Occipital lobe (tissue), 1 donor: ENCODE measurements at regions not wholly inside any gene's neighbourhood (a gene's known extent, or its start where the extent isn't known, plus 50 kb on each side); places are given as distances from the start of the nearest gene placed in this dataset.

ENCODE experiments used
- DNase-seq: peaks from one replicate; lab custom pipeline; 2025; lab: John Stamatoyannopoulos, UW

DNA sequence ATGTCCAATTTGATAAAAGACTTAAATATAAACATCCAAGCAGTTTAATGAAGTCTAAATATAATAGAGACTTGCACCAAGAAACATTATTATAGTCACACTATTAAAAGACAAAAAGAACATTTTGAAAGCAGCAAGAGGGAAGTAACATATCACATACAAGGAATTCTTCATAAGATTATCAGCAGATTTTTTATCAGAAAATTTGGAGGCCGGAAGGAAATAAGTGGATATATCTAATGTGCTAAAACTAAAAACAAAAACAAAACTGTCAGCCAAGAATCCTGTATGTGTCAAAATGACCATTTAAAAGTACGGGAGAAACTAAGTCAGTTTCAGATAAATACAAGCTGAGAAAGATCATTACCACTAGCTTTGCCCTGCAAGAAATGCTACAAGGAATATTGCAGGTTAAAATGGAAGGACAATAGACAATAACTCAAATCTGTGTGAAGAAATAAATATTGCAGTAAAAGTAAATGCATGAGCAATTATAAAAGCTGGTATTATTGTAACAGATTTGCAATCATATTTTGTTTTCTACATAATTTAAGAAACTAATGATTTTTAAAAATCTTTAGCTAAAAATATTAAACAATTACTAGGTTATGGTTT, 1665.9 kb upstream of the PCDH20 start:
- no peak for DNase-seq

DNA sequence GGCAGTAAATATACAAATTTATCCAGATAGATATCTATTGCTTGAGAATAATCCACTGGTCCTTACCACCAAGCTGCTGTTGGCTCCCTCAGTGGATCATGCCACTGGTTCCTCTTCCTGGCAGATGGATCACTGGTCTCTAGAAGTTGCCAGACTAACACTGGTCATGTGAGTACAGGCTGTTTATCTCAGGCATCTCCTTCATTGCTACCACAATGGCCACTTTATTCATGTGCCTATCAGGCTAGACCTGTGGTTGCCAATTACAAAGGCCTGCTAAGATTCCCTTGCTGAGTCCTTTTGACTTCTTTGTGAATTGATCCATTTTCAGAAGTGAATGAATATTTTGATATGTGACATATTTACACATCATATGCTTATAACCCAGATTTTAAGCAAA, 1659.5 kb upstream of the PCDH20 start:
- DNase-seq, result no peak

- no peak for DNase-seq
These were observed 1634.6 kb upstream of the PCDH20 start for GRCh38 chr13:63050287-63050686.

- no peak for DNase-seq
These were observed 1633.0 kb upstream of the PCDH20 start for GRCh38 chr13:63048653-63049052.

DNA sequence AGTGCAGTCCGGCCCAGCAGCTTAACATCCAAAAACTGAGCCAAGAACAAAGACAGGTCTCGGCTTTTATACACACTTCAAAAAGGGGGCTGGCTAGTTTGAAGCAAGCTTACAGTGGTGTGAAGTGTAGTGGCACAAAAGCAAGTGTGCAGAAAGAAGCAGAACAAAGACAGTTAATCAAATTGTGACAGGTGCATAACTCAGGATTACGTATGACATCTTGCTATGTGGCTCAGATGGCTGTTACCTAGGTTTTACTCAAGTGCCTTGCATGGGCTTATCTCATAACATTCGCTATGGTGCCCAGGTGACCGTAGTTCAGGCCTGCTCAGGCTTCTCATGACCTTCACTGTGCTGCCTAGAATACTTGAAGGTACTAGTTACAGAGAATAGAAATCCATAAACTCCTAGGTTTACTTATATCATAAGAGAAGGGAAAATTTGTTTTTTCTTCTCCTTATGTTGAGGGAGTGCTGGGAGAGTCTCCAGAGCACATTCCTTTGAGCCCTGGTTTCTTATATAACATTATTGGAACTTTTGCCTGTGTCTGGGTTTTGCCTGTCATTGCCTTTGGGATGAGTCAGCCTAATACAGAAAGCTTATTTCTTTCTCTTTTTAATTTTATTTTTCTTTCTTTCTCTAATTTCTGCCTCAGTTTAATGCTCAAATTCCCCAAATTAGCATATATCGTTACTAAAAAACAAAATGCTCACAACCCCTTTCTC, 1629.1 kb upstream of the PCDH20 start:
- DNase-seq, result no peak

DNA sequence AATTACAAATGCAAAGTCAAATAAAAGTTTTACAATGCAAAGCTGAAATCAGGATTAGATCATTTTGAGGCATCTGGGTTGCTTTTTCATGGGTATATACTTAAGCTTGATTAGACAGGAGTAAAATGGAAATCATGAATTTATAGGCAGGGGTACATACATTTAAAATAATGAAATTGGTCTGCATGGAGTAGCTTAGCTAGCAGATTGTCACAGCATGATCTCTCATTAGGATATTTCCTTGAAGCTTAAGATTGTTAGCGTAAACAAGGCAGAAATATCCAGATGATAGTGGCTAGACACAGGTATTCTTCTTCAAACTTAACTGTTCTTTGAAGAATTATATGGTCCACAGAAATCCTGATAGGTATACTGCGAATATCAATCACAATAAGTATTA, 1627.0 kb upstream of the PCDH20 start:
- no peak for DNase-seq

DNA sequence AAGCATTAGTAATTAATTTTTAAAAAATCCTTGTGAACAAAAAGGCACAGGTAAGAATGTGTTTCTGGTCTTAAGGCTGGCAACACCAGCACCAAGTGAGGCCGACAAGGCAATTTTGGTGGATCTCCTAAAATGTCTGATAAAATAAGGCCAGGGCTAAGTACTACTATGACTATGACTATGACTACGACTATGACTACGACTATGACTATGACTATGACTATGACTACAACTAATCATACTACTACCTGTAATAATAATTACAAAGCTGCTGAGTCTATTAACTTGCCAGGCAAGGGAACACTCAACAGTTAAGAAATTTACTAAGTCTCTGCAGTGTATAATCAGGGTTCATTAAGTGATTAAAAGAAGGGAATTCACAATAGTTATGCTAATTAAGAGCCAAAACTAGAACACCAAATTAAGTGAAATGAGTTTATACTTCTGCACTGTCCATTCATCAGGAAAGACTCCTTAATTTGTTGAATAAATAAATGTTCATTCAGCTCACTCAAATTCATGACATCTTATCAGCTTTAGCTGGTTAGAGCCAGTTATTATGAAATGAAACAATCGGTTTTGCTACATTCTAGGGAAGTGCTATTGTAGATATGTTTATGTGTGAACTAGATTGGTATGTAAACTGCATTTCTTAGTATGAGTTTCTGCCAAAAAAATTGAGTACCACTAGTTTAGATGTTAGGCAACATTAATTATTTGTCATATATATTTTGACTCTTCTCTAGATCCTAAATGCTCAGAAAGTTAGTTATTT, 1626.2 kb upstream of the PCDH20 start:
- DNase-seq, result no peak

- no peak for DNase-seq
These were observed 1610.7 kb upstream of the PCDH20 start for GRCh38 chr13:63026285-63026797.

GRCh38 chr13:63025741-63026140, 1610.1 kb upstream of the PCDH20 start:
- no peak for DNase-seq

DNA sequence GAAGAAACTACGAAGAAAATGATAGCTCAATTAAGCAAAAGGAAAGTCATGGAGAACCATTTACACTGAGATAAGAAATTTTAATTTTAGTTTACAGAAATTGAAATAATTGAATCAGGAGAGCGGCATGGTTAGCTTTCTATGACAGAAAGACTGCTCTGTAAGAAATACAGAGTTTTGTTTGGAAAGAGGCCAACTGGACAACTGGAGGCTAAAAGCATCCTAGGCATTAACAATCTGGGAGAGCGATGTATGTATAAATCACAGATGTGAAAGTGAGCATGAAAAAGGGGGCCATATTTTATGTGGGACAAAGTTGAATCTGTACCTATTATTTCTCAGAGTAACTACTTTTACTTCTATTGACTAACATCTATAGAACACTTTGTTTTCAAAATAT, 1608.8 kb upstream of the PCDH20 start:
- DNase-seq, result no peak

DNA sequence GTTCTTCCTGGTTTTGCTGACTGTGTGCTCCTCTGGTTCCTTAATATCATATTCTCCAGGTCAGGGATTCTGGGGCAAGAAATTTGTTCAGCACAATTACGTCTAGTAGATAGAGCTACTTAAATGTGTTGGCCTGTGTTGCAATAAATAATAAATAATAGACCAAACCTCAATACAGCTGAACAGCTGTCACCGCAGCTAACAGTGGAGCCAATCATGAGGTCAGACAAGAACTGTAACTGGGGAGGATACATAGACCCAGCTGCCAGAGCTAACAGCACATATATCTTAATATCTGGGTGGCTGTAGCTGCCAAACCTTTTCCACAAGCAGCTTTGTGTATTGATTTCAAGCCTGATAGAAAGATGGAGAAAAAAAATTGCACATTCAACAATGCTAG, 1596.3 kb upstream of the PCDH20 start:
- DNase-seq, result no peak

GRCh38 chr13:63010072-63010658, 1594.5 kb upstream of the PCDH20 start:
- no peak for DNase-seq

- no peak for DNase-seq
These were observed 1590.0 kb upstream of the PCDH20 start for GRCh38 chr13:63005625-63006024.

GRCh38 chr13:62997696-62998095, 1582.0 kb upstream of the PCDH20 start:
- no peak for DNase-seq

- DNase-seq, result no peak
These were observed 1581.5 kb upstream of the PCDH20 start for GRCh38 chr13:62997038-62997599.

DNA sequence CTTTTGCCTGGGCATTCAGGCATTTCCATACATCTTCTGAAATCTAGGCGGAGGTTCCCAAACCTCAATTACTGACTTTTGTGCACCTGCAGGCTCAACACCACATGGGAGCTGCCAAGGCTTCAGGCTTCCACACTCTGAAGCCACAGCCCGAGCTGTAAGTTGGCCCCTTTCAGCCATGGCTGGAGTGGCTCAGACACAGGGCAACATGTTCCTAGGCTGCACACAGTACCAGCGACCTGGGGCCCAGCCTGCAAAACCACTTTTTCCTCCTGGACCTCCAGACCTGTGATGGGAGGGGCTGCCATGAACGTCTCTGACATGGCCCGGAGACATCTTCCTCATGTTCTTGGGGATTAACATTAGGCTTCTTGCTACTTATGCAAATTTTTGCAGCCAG, 1558.2 kb upstream of the PCDH20 start:
- DNase-seq, result no peak

- no peak for DNase-seq
These were observed 1548.9 kb upstream of the PCDH20 start for GRCh38 chr13:62964522-62964921.

DNA sequence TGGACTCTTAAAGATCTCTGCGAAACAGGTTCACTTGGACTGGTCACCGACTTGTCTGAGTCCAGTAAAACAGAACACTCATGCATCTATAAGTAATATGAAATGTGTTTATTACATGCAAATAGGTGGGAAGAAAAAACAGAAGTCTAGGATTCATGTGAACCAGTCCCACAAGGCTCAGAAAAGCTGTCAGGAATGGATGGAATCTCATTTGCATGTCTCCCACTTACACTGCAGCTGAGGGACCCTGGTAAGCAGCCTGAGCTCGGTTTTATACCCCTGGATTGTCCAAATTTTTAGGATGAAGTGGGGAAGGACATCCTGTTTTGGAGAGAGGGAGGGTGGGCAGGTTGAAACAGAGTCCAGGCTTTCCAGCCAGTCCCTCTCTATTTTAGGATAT, 1545.1 kb upstream of the PCDH20 start:
- DNase-seq, result no peak

GRCh38 chr13:62933809-62934208, 1518.2 kb upstream of the PCDH20 start:
- DNase-seq, result no peak

- DNase-seq, result no peak
These were observed 1516.7 kb upstream of the PCDH20 start for GRCh38 chr13:62932256-62932883.

- no peak for DNase-seq
These were observed 1516.2 kb upstream of the PCDH20 start for GRCh38 chr13:62931853-62932252.
